WI38 (cell line): ENCODE measurements at regions not wholly inside any gene's neighbourhood (a gene's known extent, or its start where the extent isn't known, plus 50 kb on each side); places are given as distances from the start of the nearest gene placed in this dataset.

Source experiments
- H3K4me3 ChIP-seq: 2 replicates; pipeline ENCODE4 v1.5.1; 2011; ENCODE audit warnings: low read depth, mild to moderate bottlenecking, control low read depth, low read length
- CTCF ChIP-seq: IDR thresholded peaks from 2 replicates; pipeline ENCODE4 v1.5.1; 2012; ENCODE audit warnings: low read depth, mild to moderate bottlenecking, control low read depth, low read length

GRCh38 chr2:204274991-204275390 lies 270.3 kb upstream of the PARD3B start:
- TF ChIP-seq CTCF: no peak
- H3K4me3 ChIP-seq: no peak overlapping the region

GRCh38 chr2:204277226-204277625 lies 268.0 kb upstream of the PARD3B start:
- no peak overlapping the region for H3K4me3 ChIP-seq
- TF ChIP-seq CTCF: no peak

DNA sequence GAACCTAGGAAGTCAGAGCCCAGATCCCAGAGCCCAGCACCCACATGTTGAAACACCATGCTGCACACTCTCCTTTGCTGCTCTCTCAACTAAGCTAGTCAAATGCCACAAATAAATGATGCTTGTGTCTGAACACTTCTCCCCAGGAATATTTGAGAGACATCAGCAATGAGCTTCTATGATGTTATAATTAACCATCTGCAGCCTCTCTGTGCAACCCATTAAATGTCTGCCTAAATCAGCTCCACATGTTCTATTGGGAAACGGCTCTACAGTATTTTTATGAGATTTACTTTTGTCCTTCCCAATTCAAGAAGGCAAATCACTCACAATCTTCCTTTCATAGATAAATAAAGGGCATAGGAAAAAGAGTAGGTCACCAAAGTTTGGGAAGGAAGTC lies 266.8 kb upstream of the PARD3B start:
- no peak for TF ChIP-seq CTCF
- no peak overlapping the region for H3K4me3 ChIP-seq

GRCh38 chr2:204279819-204280218 lies 265.5 kb upstream of the PARD3B start:
- no peak for TF ChIP-seq CTCF
- H3K4me3 ChIP-seq: no peak overlapping the region

GRCh38 chr2:204280262-204280668 lies 265.0 kb upstream of the PARD3B start:
- no peak for TF ChIP-seq CTCF
- H3K4me3 ChIP-seq: no peak overlapping the region

GRCh38 chr2:204282081-204282480 lies 263.2 kb upstream of the PARD3B start:
- no peak overlapping the region for H3K4me3 ChIP-seq
- TF ChIP-seq CTCF: no peak

- no peak overlapping the region for H3K4me3 ChIP-seq
- TF ChIP-seq CTCF: no peak
Measured at GRCh38 chr2:204282525-204282924, 262.8 kb upstream of the PARD3B start.

DNA sequence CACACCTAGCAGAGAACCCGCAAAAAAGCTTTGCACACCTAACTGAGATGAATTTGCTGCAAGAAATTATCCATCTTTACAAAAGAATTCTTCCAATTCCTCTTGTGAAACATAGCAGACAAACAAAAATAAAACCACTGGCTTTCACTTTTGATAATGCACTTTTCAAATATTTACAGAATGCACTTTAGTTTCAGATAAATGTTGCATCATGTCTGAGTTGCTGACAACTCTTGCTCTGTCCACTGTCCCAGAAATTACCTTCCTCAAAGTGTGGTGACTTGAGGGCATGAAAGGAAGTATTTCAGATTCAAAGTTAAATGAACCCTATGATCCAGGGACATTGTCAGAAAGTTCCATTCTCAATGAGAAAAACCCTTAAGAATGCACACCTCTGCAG lies 256.2 kb upstream of the PARD3B start:
- no peak for TF ChIP-seq CTCF
- H3K4me3 ChIP-seq: no peak overlapping the region
